Occipital lobe (tissue), 1 donor: ENCODE measurements at regions not wholly inside any gene's neighbourhood (a gene's known extent, or its start where the extent isn't known, plus 50 kb on each side); places are given as distances from the start of the nearest gene placed in this dataset.

Experiments
- DNase-seq: peaks from one replicate; lab custom pipeline; 2025; lab: John Stamatoyannopoulos, UW

GRCh38 chrX:13147733-13148132 lies 103.3 kb upstream of the FAM9C start:
- DNase-seq, result no peak

GRCh38 chrX:13147147-13147546 lies 102.7 kb upstream of the FAM9C start:
- no peak for DNase-seq

DNA sequence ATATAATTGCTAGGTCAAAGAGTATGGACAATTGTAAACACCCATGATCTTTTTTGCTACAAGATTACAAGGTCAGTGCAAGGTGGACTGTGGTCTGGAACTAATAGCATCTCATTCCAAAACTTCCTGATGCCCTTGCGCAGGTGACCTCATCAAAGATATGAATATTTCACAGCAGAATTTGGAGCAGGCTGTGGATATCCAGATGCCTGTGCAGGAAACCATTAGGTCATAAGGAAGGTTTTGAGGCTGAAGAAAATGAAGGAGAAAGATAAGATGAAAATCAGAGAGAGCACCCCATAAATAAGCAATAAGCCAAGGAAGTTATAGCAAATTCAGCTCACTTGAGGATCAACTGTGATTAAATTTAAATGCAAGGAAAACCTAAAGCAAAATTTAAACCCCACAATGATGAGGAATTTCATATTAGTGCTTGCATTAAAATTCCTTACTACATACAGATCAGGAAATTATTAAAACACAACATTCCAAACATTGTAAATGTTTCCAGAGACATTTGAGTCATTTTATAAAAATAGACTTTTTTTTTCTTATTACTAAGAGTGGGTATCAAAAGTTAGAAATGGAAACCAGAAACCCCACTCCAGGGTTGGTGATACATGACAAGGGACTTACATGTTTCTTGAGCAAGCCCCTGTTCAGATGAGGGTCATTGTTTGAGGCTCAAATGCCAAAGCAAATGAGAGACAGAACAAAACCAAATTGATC lies 100.7 kb upstream of the FAM9C start:
- DNase-seq, result no peak

DNA sequence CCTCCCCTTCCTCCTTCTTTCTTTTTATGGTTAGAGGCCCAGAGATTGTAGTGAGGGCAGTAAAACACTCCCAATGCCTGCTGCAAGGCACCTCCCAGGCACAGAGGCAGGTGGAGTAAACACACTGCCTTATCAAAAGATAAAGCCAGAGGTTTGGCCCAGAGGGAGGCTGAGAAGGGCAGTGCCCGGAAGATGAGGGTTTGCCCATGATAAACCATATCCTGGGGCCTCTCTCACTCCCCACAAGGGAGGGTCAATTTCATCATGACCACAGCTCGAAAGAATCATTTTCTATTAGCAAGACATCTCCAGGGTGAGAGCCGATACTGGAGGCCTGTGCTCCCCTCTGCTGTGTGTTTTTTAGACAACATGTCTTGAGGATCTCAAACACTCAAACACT lies 98.5 kb upstream of the FAM9C start:
- DNase-seq, result no peak

DNA sequence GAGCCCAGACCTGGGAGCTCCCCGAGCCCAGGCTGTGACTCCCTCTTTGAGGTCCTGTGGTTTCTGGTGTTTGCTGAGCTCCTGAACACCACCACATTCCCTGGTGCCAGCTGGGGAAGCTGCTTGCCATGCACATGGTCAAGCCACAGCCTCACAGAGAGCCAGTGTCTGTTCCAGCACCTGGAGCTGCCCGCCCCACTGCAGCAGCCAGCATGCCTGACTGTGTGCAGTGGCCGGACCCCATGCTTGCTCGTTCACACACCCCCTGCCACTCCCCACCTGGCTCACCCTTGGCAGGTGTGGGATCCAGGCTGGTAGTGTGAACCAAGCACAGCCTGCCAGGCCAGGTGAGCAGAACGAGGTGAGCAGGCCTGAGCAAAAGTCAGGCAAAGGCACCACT lies 95.6 kb upstream of the FAM9C start:
- no peak for DNase-seq

DNA sequence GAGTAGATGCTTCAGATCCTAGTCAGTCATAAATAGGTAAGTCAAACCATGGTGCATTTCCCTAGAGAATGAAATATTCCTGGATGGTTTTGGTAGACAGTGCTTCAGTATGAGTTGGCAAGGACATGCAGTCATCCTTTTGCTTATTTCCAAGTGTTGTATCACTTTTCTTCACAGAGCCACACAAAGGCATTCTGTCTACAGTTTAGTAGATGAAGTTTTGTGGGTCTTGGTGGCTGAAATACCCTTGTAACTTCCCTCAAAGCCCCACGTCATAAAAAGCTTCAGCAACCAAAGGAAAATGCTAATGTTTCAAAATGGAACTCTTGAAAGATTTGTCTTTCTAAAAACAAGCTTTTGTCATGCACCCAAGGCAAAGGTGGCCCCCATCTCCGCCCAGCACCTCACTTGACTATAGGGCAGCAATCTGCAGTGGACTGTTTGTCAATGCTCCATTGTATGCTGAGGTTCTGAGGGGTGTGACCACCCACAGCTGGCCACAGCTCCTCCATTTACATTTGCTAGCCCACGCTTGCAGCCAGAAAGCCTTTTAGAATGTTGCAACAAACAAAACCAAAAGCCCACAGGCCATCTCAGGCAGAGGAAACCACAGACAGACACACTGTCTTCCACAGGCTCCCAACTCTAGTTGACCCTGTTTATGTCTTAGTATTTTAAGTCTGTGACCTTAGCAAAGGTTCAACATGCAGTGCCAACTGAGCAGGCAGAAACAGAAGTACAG lies 87.1 kb upstream of the FAM9C start:
- no peak for DNase-seq

DNA sequence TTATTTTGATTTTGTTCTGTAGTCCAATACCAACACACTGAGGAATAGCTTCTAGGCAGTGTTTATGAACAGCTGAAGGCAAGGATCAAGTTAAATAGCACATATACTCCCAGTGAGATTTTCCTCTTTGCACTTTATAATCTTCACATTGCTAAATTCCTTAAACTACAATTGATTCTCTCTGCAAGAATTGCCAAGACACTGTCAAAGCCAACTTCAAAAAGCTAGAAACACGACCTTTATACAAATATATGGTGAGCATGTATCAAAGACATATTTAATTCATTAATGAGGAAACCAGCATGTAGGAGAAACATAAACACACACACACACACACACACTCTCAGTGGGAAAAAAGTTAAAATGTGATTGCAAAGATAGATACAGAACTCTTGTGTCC lies 86.4 kb upstream of the FAM9C start:
- no peak for DNase-seq

GRCh38 chrX:13128104-13128503 lies 83.7 kb upstream of the FAM9C start:
- DNase-seq, result no peak

GRCh38 chrX:13126775-13127174 lies 82.4 kb upstream of the FAM9C start:
- DNase-seq, result no peak

DNA sequence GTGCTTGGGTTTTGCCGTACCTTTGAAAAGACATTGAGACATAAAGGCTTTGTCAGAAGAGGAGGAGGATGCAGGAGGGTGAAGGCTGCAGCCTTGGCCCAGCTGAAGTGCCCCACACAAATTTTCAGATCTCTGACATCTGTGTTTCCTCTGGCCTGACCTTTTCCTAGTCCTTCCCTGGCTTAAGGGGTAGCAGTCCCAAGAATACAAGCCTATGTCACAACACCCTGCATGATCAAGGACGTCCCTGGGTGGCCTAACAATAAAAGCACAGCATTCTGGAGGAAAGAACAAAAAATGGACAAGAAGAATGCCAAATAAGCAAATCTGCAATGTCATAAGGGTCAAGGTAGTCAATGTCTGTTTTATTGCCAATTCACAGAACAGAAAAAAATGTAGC lies 80.8 kb upstream of the FAM9C start:
- no peak for DNase-seq

DNA sequence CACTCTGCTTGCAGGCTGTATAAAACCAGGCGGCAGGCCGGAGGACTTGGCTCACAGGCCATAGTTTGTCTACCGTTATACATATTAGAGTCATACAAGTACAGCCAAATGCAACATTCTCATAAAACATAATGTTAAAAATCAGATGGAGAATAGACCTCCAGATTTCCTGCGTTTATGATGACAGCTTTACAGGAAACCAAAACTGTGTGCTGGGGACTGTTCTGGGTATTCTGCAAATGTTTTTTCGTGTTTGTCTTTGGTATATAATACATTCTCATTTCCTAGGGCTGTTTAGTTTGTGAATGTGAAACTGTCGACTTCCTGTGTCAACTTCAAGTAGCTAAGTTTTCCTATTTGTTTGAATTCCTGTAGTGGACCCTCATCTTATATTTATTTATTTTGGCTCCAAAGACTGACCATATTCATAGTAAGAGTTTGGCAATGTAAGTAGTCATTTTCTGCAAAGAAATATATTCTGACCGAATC lies 79.5 kb upstream of the FAM9C start:
- DNase-seq, result no peak

- DNase-seq, result no peak
These were observed 78.9 kb upstream of the FAM9C start for GRCh38 chrX:13123247-13123856.

GRCh38 chrX:13121020-13121555 lies 76.7 kb upstream of the FAM9C start:
- DNase-seq, result no peak

DNA sequence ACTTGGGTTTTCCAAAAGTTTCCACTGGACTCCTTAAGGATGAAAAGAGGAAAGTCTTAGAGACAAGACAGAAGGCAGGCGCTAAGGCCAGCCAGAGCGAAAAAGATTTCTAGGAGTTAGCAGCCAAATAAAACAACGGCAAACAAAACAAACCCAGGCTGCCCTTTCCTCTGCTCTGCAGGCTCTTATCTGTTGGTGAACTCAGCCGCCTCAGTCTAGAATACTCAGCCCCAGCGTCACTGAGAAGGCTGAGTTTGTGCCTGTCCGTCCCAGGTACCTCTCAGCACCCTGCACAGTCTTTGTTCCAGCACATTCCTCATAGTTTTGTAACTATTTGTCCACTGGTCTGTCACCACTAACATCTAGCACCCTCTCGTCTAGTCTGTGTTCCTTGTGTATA lies 75.6 kb upstream of the FAM9C start:
- no peak for DNase-seq

DNA sequence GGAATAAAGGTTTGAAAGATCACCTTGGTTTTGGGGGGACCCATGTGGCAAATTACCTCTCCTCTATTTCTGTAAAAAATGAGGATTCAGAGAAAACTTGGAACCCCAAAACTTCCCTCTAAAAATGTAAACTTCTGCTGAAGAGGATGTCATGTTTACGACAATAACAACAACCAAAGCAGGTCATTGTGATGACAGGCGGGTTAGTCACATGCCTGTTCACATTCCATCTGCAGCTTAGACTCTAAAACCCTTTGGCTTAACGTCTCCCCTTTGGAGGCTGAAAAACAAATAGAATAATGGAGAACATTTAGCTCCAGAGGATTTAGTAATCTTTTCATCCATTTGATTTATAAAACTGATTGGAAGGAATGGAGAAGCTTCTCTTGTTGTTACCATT lies 75.0 kb upstream of the FAM9C start:
- DNase-seq, result no peak

DNA sequence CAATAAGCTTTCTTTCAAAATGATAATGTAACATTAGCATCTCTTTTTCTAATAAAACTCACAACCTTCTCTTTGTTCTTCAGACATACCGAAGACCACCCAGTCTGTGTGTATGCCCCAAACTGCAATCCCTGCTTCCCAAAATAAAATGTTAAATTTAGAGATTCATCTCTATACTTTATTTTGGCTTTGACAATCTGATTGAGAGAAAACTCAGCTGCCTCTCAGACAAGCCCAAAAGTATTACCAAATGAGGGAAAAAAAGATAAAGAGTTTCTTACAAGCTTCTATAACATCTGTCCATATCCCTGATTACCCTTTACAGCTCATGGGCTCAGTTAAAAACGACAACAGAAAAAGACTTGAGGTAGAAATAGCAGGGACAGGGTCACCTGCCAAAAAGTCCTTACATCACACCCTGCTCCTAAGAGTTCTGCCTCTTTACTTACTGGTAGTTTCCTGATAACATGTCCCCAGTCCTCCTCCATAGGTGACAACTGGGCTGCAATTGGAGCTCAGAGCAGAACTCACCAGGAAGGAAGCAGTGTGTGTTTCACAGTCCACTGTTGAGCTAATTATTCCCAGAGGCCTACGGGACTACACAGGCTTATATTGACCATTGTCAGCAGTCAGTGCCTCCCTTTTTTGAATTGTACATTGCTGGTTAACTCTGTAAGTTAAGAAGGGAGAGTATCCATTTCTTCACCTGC lies 70.9 kb upstream of the FAM9C start:
- DNase-seq, result no peak

- no peak for DNase-seq
These were observed 68.1 kb upstream of the FAM9C start for GRCh38 chrX:13112499-13112898.

- no peak for DNase-seq
These were observed 66.3 kb upstream of the FAM9C start for GRCh38 chrX:13110433-13111324.

DNA sequence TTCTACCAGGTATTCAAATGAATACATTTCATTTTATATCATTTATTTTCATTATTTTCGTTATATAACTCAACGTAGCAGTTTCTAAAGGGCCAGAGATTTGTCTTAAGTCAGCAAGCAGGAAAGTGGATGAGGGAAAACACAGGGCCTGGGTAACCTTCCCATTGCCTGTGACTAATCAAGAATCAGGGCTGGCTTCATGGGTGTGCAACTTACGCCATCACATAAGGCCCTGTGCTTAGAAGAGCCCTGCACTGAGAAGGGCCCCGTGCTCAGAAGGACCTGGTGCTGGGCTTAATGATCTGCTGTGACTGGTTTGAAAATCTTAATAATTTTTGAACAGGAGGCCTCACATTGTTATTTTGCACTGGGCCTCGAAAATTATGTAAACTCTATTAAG lies 65.4 kb upstream of the FAM9C start:
- DNase-seq, result no peak

DNA sequence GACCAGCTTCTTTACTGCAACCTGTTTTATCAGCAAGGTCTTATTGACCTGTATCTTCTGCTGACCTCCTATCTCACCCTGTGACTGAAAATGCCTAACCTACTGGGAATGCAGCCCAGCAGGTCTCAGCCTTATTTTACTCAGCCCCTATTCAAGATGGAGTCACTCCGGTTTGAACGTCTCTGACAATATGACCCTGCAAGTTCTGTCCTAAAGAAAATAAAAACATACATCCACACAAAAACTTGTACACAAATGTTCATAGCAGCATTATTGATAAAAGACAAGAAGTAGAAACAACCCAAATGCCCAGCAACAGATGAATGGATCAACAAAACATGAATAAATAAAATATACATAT lies 59.5 kb upstream of the FAM9C start:
- DNase-seq, result no peak
